ENCODE measurements at regions not wholly inside any gene's neighbourhood (a gene's known extent, or its start where the extent isn't known, plus 50 kb on each side); places are given as distances from the start of the nearest gene placed in this dataset.
"Not testable (repeated sequence)": the region's sequence is repeated elsewhere in the genome, so short reads cannot be mapped to it uniquely, and the experiment has no call there.

GRCh38 chr3:107911337-107912000 lies 179.4 kb downstream of the CD47 start:
- no peak overlapping the region for H3K4me3 ChIP-seq (ENCODE audit: low read depth, low read length)
- no peak for DNase-seq (ENCODE audit: low read depth)

- no peak for DNase-seq (ENCODE audit: low read depth)
- no peak overlapping the region for H3K4me3 ChIP-seq (ENCODE audit: low read depth, low read length)
Observed at GRCh38 chr3:107910713-107911259, 180.0 kb downstream of the CD47 start.

DNA sequence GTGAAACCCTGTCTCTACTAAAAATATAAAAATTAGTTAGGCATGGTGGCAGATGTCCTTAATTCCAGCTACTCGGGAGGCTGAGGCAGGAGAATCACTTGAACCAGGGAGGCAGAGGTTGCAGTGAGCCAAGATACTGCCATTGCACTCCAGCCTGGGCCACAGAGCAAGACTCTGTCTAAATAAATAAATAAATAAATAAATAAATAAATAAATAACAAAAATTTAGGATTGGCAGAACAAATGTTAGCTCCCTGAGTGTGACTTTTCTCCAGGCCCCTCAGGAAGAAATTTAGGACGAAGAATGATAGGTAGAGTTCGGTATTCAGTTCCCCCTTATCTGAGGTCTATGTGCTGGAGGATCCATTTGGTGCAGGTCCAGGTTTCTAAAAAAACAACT lies 181.2 kb downstream of the CD47 start:
- not testable (repeated sequence) for DNase-seq (ENCODE audit: low read depth)

GRCh38 chr3:107907996-107908395 lies 182.8 kb downstream of the CD47 start:
- no peak overlapping the region for H3K4me3 ChIP-seq (ENCODE audit: low read depth, low read length)
- DNase-seq (ENCODE audit: low read depth) = no peak

More for the DNA sequence above, 181.2 kb downstream of the CD47 start:
- not testable (repeated sequence) for H3K4me3 ChIP-seq (ENCODE audit: low read depth, low read length)

DNA sequence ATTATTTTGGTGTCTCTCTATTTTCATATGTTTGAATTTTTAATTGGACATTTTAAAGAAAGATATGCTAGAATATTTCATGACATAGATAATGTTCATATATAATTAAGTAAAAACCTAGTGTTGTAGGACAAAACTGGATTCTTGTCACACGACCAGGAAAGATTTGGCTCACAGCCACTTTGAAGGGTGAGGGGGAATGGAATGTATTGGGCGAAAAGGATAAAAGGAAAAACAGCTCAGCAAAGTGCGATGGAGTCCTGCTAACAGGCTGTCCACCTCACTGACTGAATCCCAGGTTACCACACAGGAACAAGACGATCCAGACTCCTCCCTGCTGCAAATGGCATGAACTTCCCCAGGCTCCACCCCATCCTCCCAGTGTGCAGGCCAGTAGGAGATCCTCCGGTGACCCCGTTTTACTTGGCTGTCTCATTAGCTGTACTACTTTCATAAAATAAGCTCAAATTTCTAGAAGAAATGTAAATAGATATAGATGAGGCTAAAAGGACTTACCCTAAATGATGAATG lies 186.2 kb downstream of the CD47 start:
- H3K4me3 ChIP-seq (ENCODE audit: low read depth, low read length) = no peak overlapping the region
- no peak for DNase-seq (ENCODE audit: low read depth)

DNA sequence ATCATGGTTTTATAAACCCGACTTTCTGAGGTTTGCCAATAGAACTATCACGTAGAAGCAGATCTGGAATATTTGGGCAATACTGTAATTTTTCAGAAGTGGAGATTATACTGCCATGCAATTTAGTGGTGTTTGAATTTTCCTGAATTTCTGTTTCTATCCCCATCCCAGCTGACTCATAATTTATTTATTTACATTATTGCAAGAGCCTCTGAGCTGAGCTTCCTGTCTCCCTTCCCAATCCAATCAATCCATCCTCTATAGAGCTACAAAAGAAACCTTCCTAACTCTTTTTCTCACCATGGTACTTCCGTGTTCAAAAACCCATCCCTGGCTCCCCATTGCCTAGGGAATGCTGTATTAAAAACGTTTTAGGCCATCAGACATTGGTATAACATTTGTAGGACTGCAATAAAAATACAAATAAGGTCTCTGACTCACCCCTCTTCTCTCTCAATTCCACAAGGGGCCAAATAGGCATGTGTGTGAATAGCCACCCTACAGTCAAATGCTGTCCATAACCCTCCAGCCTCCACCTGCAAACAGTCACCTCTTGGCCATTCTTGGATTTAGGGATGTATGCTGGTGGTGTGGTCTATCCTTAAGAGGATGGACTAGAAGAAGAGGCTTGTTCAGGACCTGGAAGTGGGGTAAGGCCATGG lies 190.7 kb downstream of the CD47 start:
- H3K4me3 ChIP-seq (ENCODE audit: low read depth, low read length) = no peak overlapping the region
- no peak for DNase-seq (ENCODE audit: low read depth)

- no peak overlapping the region for H3K4me3 ChIP-seq (ENCODE audit: low read depth, low read length)
- peak; percentile 28 for DNase-seq (ENCODE audit: low read depth)
Observed at GRCh38 chr3:107897471-107898061, 193.3 kb downstream of the CD47 start.

- DNase-seq (ENCODE audit: low read depth) = no peak
- no peak overlapping the region for H3K4me3 ChIP-seq (ENCODE audit: low read depth, low read length)
Observed at GRCh38 chr3:107894998-107895397, 195.8 kb downstream of the CD47 start.

DNA sequence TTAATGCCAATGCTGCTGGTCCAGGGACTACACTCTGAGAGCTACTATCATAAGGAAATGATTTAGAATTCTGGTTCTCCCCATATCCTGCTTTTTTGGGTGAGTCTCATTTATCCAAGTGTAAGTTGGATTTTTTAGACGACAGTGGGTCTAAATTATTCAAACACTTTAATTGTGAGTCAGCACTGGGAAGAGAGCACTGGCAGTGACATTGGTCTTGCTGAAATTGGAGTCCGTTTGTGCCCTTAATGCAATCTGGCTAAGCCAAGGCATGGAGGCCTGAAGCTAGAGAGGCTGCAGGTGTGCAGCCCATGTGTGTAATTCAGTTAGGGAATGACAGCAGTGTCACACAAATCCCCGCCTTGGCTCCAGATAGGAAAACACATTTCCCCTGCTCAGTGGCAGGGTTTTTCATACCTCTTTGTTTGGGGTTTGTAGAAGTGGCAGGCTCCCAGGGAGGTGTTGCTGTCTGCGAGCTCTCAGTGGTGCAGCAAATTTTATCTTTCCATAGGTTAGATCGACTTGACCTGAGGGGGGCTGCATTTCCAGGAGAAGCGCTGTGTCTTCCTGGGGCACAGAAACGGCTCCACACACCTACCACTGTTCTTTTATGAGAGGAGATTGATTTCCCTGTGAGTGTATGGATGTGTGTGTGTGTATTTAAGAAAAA lies 197.7 kb downstream of the CD47 start:
- H3K4me3 ChIP-seq (ENCODE audit: low read depth, low read length) = no peak overlapping the region
- DNase-seq (ENCODE audit: low read depth) = no peak

GRCh38 chr3:107884719-107885460 lies 205.9 kb downstream of the CD47 start:
- DNase-seq (ENCODE audit: low read depth) = peak; percentile 61

DNA sequence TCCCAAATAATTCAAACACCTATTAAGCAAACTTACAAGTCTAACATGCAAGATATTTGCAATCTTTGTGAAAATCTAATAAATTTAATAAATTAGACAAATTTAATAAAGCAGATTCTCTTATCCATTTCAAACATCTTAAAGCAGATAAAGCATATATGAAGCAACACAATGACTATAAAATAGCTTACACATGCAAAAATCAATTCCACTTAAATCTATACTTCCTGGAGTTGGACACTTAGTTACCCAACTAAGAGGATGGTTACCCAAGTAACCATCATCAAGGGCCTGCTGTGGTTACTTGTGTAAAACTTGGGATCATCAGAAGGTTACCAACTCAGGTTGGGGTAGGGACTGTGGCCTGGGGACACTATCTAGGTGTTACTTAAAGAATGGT lies 206.8 kb downstream of the CD47 start:
- DNase-seq (ENCODE audit: low read depth) = no peak
- H3K4me3 ChIP-seq (ENCODE audit: low read depth, low read length) = no peak overlapping the region

More at GRCh38 chr3:107884719-107885460, 205.9 kb downstream of the CD47 start:
- no peak overlapping the region for H3K4me3 ChIP-seq (ENCODE audit: low read depth, low read length)

GRCh38 chr3:107882881-107883280 lies 207.9 kb downstream of the CD47 start:
- no peak overlapping the region for H3K4me3 ChIP-seq (ENCODE audit: low read depth, low read length)
- DNase-seq (ENCODE audit: low read depth) = no peak

- H3K4me3 ChIP-seq (ENCODE audit: low read depth, low read length) = no peak overlapping the region
- DNase-seq (ENCODE audit: low read depth) = no peak
Observed at GRCh38 chr3:107882261-107882660, 208.6 kb downstream of the CD47 start.

- H3K4me3 ChIP-seq (ENCODE audit: low read depth, low read length) = no peak overlapping the region
- DNase-seq (ENCODE audit: low read depth) = no peak
Observed at GRCh38 chr3:107881509-107881908, 209.3 kb downstream of the CD47 start.

GRCh38 chr3:107880702-107881101 lies 210.1 kb downstream of the CD47 start:
- no peak overlapping the region for H3K4me3 ChIP-seq (ENCODE audit: low read depth, low read length)

GRCh38 chr3:107877936-107878335 lies 212.9 kb downstream of the CD47 start:
- no peak overlapping the region for H3K4me3 ChIP-seq (ENCODE audit: low read depth, low read length)
- DNase-seq (ENCODE audit: low read depth) = no peak

More at GRCh38 chr3:107880702-107881101, 210.1 kb downstream of the CD47 start:
- DNase-seq (ENCODE audit: low read depth) = no peak

DNA sequence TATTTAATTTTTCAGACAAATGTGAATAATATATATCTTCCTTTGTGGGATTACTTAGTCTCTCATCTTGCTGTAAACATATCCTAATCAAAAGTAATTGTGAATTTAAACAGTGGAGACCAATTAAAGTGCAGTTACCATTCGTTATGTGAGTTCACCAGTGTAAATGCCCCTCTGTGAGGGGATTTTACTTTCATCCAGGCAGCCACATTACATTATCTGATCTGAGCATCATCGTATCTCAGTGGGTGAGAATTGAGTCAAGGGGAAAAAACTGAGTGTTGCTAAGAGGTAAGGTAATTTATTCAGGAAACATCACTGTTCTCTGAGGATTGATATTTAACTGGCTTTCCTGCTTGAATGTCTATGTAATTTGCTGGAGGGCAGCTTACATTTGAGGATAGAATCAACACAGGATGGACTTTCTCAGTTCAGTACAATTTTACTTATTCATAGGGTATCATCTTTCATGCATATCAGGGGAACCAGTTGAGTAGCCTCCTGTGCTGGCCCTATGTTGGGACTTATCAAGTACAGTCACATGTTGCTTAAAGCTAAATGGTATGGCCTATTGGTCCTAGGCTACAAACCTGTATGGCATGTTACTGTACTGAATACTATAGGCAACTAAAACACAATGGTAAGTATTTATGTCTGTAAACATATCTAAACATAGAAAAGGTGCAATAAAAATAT lies 219.7 kb downstream of the CD47 start:
- no peak overlapping the region for H3K4me3 ChIP-seq (ENCODE audit: low read depth, low read length)
- DNase-seq (ENCODE audit: low read depth) = no peak

- no peak for DNase-seq (ENCODE audit: low read depth)
- no peak overlapping the region for H3K4me3 ChIP-seq (ENCODE audit: low read depth, low read length)
Observed at GRCh38 chr3:107870096-107870495, 220.7 kb downstream of the CD47 start.

DNA sequence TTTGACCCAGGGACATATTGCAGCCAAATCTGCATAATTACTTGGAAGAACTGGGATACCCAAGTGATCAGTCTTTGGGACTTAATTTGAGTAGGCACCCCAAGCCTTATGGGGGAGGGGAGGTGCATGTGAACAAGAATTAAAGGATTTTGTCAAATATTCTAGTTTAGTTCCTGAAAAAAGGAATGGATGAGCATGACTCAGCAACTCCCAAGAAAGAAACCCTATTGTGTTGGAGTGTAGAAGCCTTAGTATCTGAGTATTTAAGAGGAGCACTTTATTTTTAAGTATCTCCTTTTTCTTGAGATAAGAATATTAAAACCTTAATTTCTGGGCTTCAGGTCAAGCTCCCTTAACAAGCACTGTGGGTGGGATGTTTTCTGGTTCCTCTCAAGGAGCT lies 222.4 kb downstream of the CD47 start:
- no peak overlapping the region for H3K4me3 ChIP-seq (ENCODE audit: low read depth, low read length)
- DNase-seq (ENCODE audit: low read depth) = no peak
